ENCODE measurements at regions not wholly inside any gene's neighbourhood (a gene's known extent, or its start where the extent isn't known, plus 50 kb on each side); places are given as distances from the start of the nearest gene placed in this dataset.

- no peak for DNase-seq
These were observed 474.9 kb upstream of the GOLIM4 start for GRCh38 chr3:168570404-168571155.

- no peak for DNase-seq
These were observed 463.1 kb upstream of the GOLIM4 start for GRCh38 chr3:168558728-168559411.

GRCh38 chr3:168552251-168552650, 456.5 kb upstream of the GOLIM4 start:
- DNase-seq: no peak

- no peak for DNase-seq
These were observed 453.0 kb upstream of the GOLIM4 start for GRCh38 chr3:168548719-168549118.

GRCh38 chr3:168546707-168547106, 451.0 kb upstream of the GOLIM4 start:
- no peak for DNase-seq

GRCh38 chr3:168545591-168545990, 449.9 kb upstream of the GOLIM4 start:
- no peak for DNase-seq

GRCh38 chr3:168544097-168544957, 448.6 kb upstream of the GOLIM4 start:
- DNase-seq: no peak

GRCh38 chr3:168540726-168541125, 445.0 kb upstream of the GOLIM4 start:
- DNase-seq: no peak

GRCh38 chr3:168539909-168540308, 444.2 kb upstream of the GOLIM4 start:
- no peak for DNase-seq

GRCh38 chr3:168534761-168535160, 439.0 kb upstream of the GOLIM4 start:
- DNase-seq: no peak

- no peak for DNase-seq
These were observed 437.9 kb upstream of the GOLIM4 start for GRCh38 chr3:168533600-168533999.

- DNase-seq: no peak
These were observed 436.4 kb upstream of the GOLIM4 start for GRCh38 chr3:168532135-168532534.

GRCh38 chr3:168531116-168531515, 435.4 kb upstream of the GOLIM4 start:
- DNase-seq: peak; percentile 62

- DNase-seq: no peak
These were observed 428.4 kb upstream of the GOLIM4 start for GRCh38 chr3:168524129-168524528.

- peak; percentile 47 for DNase-seq
These were observed 421.7 kb upstream of the GOLIM4 start for GRCh38 chr3:168517249-168518071.

- no peak for DNase-seq
These were observed 418.5 kb upstream of the GOLIM4 start for GRCh38 chr3:168514252-168514651.

- DNase-seq: no peak
These were observed 417.1 kb upstream of the GOLIM4 start for GRCh38 chr3:168512802-168513201.

- peak; percentile 55 for DNase-seq
These were observed 415.8 kb upstream of the GOLIM4 start for GRCh38 chr3:168511428-168512014.

- DNase-seq: no peak
These were observed 410.9 kb upstream of the GOLIM4 start for GRCh38 chr3:168506589-168506988.

- no peak for DNase-seq
These were observed 405.8 kb upstream of the GOLIM4 start for GRCh38 chr3:168501570-168501969.

- DNase-seq: no peak
These were observed 402.5 kb upstream of the GOLIM4 start for GRCh38 chr3:168498194-168498593.

GRCh38 chr3:168497741-168498140, 402.0 kb upstream of the GOLIM4 start:
- DNase-seq: no peak

Data from NCI-H774 (cell line).